ENCODE measurements at regions not wholly inside any gene's neighbourhood (a gene's known extent, or its start where the extent isn't known, plus 50 kb on each side); places are given as distances from the start of the nearest gene placed in this dataset.

- no peak for DNase-seq (ENCODE audit: low read depth in 2 of 2)
These were observed 75.0 kb upstream of the SPATA12 start for GRCh38 chr3:56985460-56985859.

DNA sequence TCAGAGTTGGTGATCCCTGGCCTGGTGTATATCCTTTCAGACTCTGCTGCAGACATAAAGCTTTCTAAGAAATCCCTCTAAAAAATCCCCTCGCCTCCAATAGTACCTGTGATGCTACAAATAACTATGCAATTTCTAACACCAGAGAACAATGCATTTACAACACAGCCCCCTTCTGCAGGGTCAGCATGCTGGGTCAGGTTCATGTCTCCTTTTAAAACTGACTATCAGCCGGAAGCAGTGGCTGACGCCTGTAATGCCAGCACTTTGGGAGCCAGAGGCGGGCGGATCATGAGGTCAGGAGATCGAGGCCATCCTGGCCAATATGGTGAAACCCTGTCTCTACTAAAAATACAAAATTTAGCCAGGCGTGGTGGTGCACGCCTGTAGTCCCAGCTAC, 77.0 kb upstream of the SPATA12 start:
- no peak for DNase-seq (ENCODE audit: low read depth in 2 of 2)

- DNase-seq (ENCODE audit: low read depth in 2 of 2) = no peak
These were observed 78.8 kb upstream of the SPATA12 start for GRCh38 chr3:56981445-56982230.

GRCh38 chr3:56980798-56981390, 79.6 kb upstream of the SPATA12 start:
- peak; percentile 32 to 43 for DNase-seq (ENCODE audit: low read depth in 2 of 2)

DNA sequence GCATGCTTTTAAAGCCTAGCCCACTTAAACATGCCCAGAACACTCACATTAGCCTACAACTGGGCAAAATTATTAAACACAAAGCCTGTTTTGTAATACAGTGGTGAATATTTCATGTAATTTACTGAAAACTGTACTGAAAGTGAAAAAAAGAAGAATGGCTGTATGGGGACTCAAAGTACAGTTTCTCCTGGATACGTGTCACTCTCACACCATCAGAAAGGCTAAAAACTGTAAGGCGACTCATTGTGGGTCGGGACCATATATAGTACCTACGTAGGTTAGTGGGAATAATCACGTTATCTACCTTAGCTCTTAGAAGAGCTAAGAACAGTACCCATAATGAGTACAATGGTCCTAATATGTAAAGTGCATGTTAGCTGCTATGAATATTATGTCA, 80.2 kb upstream of the SPATA12 start:
- DNase-seq (ENCODE audit: low read depth in 2 of 2) = no peak

GRCh38 chr3:56979791-56980190, 80.7 kb upstream of the SPATA12 start:
- no peak for DNase-seq (ENCODE audit: low read depth in 2 of 2)

- no peak for DNase-seq (ENCODE audit: low read depth in 2 of 2)
These were observed 82.9 kb upstream of the SPATA12 start for GRCh38 chr3:56977561-56977889.

DNA sequence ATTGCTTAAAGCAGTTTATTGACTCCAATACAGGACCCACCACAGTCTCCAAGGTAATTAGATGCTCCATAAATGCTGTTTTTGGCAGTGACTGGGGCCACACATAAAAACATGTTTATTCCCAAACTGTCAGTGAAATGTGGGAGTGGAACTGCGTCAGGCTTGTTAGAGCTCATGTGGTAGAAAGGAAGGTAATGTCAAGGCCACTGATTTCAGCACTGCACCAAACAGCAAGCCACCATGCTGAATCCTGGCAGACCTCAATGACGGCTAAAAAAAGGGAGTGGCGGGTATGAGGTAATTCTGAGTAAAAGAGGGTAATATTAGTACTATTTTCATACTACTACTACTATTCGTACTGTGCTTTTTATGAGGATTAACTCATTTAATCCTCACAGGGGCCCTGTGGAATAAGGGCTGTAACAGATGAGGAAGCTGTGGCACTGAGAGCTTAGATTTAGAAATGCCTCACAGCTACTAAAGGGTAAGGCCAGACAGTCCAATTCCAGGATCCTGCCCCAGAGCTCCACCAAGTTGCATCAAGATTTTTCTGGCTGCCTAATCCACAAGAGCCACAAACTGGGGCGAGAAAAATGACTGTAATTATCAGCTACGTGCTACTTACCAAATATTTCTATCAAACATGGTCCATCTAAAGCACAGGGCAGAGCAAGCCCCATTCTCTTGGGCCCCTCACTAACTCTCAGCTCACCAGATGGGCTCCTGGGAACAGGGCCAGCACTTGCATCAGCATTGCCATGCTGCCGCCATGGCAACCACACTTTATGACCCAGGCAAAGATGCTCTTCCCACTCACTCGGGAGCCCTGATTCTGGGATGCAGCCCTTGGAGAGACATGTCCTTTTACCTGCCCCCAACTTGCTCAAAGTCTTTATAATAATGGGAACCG, 83.6 kb upstream of the SPATA12 start:
- DNase-seq (ENCODE audit: low read depth in 2 of 2) = no peak

DNA sequence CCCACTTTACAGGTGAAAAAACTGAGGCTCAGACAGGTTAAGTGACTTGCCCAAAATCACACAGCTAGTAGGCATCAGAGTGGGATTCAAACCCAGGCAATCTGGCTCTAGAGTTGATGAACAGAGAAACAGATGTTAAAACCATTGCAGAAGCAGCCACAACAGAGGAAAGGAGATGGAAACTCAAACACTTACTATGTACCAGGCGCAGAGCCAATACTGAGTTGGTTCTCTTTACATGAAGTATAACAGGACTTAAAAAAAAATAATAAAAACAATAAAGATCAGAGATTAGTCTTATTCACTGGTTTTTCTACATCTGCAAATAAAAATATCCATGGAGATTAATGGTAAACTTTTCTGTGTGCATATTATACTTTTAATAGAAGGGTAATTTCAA, 84.9 kb upstream of the SPATA12 start:
- no peak for DNase-seq (ENCODE audit: low read depth in 2 of 2)

DNA sequence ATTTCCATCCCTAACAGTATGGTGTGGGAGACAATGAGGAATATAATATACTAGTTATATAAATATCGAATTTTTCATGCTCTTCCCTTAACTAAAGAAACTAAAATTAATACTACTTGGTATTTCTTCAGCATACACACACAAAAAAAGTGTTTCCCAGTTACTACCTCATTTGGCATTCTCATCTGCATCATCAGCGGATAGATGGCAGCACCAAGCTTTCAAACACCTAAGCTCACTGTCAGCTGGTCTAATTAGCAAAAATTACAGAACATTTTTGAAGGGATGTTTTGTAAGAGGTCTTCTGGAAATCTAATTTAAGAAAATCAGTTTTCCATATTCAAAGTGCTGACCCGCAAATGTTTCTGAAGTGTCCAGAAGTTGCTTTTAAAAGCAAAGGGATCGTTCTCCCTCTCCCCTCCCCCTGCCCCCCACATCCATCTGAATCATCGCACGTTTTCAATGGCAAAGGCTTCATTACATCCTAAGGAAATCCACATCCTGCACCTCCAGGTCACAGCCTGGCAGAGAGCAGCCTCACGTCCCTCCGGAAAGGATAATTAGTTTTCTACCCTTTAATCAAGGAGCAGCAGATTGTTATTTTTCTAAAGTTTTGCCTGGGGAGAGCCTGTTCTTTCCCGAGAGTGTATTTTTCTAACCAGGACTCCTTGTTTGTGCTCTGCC, 86.1 kb upstream of the SPATA12 start:
- DNase-seq (ENCODE audit: low read depth in 2 of 2) = no peak

GRCh38 chr3:56971816-56972215, 88.6 kb upstream of the SPATA12 start:
- DNase-seq (ENCODE audit: low read depth in 2 of 2) = no peak

- no peak for DNase-seq (ENCODE audit: low read depth in 2 of 2)
These were observed 89.2 kb upstream of the SPATA12 start for GRCh38 chr3:56971261-56971660.

DNA sequence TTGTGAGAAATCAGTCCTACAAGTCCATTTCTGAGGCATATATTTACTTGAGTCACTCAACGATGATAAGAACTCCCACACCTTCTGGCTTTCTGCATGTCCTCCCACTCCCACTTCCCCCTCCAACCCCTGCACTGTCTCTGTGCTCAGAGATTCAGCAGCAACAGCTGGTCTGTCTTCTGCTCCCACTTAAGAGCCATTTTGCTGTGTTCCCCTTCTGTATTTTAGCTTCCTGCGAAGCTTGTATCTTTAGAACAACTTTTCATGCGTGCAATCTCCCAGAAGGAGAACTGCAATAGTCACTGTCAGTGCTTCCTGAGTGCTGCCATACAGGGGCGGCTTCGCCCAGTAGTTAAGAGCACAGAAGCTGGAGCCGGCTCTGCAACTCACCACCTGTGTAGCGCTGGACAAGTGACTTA, 90.0 kb upstream of the SPATA12 start:
- no peak for DNase-seq (ENCODE audit: low read depth in 2 of 2)

DNA sequence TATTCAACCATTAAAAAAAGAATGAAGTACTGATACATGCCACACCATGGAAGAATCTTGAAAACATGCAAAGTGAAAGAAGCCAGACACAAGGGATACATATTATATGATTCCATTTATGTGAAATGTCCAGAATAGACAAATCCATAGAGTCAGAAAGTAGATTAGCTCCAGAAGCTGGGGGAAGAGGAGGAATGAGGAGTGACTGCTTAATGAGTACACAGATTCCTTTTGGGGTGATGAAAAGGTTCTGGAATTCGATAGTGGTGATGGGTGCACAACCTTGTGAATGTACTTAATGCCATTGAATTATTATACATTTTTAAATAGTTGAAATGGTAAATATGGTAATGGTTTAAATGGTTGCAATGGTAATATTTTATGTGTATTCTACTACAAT, 90.6 kb upstream of the SPATA12 start:
- DNase-seq (ENCODE audit: low read depth in 2 of 2) = no peak

DNA sequence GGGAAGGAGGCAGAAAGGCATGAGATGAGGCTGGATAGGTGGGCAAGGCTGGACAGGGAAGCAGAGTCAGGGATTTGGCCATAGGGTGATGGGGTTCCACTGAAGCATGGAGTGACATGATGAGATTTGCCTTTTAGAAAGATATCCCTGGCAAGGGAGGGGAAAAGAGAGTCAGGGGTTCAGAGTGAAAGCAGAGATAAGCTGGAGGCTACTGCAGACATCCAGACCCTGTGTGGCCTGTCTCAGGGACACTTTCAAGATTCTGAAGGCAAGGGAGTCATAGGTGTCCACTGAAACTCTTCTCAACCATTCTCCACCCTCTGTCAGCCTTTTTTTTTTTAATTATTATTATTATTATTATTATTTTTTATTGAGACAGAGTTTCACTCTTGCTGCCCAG, 94.0 kb upstream of the SPATA12 start:
- no peak for DNase-seq (ENCODE audit: low read depth in 2 of 2)

- DNase-seq (ENCODE audit: low read depth in 2 of 2) = no peak
These were observed 94.4 kb upstream of the SPATA12 start for GRCh38 chr3:56966104-56966503.

DNA sequence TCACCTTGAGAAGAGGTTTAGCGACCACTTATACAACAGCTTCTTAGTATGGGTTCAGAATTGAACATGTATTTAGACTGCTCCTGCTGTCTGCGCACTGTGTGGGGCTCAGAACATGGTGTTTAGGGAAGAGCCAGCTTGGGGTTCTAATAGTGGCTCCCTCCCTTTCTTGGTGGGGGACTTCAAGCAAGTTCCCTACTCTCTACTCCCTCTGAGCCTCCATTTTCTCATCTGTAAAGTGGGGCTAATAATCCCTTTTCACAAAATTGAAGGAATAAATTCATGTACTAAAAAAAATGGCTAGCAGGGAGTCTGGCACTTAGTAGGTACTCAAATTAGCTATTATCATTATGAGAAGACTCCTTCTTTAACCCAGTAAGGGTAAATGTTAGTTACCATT, 97.5 kb upstream of the SPATA12 start:
- no peak for DNase-seq (ENCODE audit: low read depth in 2 of 2)

DNA sequence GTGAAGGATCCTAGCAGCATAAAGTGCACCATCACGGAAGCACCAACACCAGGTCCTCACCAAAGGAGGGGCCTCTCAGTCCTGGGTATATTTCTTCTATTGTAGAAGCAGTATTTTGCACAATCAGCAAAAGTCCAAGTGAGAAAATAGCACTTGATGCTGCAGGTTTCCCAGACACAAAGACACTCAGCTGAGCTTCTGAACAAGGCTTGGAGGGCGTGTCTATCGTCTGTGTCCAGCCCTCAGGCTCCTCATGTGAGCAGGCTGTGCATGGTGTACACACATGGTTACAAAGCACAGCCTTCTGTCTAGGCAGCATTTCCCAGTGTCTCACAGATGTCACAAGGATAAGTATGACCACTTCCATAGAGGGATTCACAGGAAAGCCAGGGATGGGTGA, 98.3 kb upstream of the SPATA12 start:
- DNase-seq (ENCODE audit: low read depth in 2 of 2) = no peak

GRCh38 chr3:56960234-56960917, 100.1 kb upstream of the SPATA12 start:
- no peak for DNase-seq (ENCODE audit: low read depth in 2 of 2)

GRCh38 chr3:56958879-56959278, 101.6 kb upstream of the SPATA12 start:
- DNase-seq (ENCODE audit: low read depth in 2 of 2) = no peak

GRCh38 chr3:56957522-56957921, 102.9 kb upstream of the SPATA12 start:
- no peak for DNase-seq (ENCODE audit: low read depth in 2 of 2)

GRCh38 chr3:56956906-56957305, 103.6 kb upstream of the SPATA12 start:
- no peak for DNase-seq (ENCODE audit: low read depth in 2 of 2)
